ENCODE measurements at regions not wholly inside any gene's neighbourhood (a gene's known extent, or its start where the extent isn't known, plus 50 kb on each side); places are given as distances from the start of the nearest gene placed in this dataset.

GRCh38 chr3:194928831-194929577 lies 243.3 kb downstream of the FAM43A start:
- ATAC-seq (ENCODE audit: low read depth) (no peak), DNase-seq (no peak)
- Histone ChIP-seq H4K91ac (ENCODE audit: insufficient read depth, low read depth, low read length) (0 out of 2 replicates have a peak overlapping the region, but pooled peaks have one; percentile 57), H3K23ac (ENCODE audit: low read depth, low read length) (no peak overlapping the region), H2AK9ac (replicated peaks; ENCODE audit: low read depth, low read length, poor library complexity) (no peak overlapping the region), H3K79me1 (ENCODE audit: low read depth in 1 of 2, low read length in 2 of 2) (no peaks in the 10 kb centered on the region), H2BK20ac (ENCODE audit: low read depth, low read length) (no peak overlapping the region; the same call in 1 of the 2 replicates), H4K20me1 (ENCODE audit: insufficient read depth, low read length) (no peaks in the 10 kb centered on the region), H3K9me3 (ENCODE audit: control insufficient read depth, insufficient read depth, low read length) (peaks cover 3% of the 10 kb centered on the region; the same call in 1 of the 2 replicates), H3K56ac (ENCODE audit: extremely low read depth, insufficient read depth, low read length) (no peak overlapping the region), H3K18ac (ENCODE audit: low read depth, low read length) (no peak overlapping the region), H2AFZ (replicated peaks; ENCODE audit: low read length, poor library complexity) (no peak overlapping the region), H3K4me1 (ENCODE audit: control insufficient read depth, insufficient read depth, low read length) (peaks cover 17% of the 10 kb centered on the region), H4K8ac (ENCODE audit: low read depth in 2 of 2, low read length in 2 of 2) (no peak overlapping the region), H3K4me2 (ENCODE audit: low read depth, low read length) (no peak overlapping the region), H2BK120ac (ENCODE audit: low read depth, low read length) (peak overlapping the region; percentile 33; the same call in 1 of the 2 replicates), H3K9ac (ENCODE audit: low read depth, low read length) (no peak overlapping the region), H4K5ac (ENCODE audit: low read depth, low read length) (no peak overlapping the region), H3K36me3 (ENCODE audit: control insufficient read depth, insufficient read depth, low read length) (no peaks in the 10 kb centered on the region), H2BK15ac (ENCODE audit: low read depth, low read length) (no peak overlapping the region), H3K27me3 (ENCODE audit: control insufficient read depth, insufficient read depth, low read length) (no peaks in the 10 kb centered on the region; the same call in 1 of the 2 replicates), H2BK5ac (ENCODE audit: low read depth, low read length, poor library complexity, severe bottlenecking) (no peak overlapping the region), H3K27ac (ENCODE audit: insufficient read depth, low read length) (no peak overlapping the region), H3K4ac (ENCODE audit: low read depth, low read length) (0 out of 2 replicates have a peak overlapping the region, but pooled peaks have one; percentile 2), H3K4me3 (ENCODE audit: insufficient read depth, low read depth, low read length) (no peak overlapping the region), H3K14ac (replicated peaks; ENCODE audit: low read depth, low read length) (0 out of 2 replicates have a peak overlapping the region, but pooled peaks have one; percentile 70), H3K9me1 (ENCODE audit: insufficient read depth, low read length) (peaks cover 14% of the 10 kb centered on the region), H2AK5ac (ENCODE audit: low read depth, low read length) (peak overlapping the region; percentile 34)
- intact Hi-C loops (cut with micrococcal nuclease) (no loop called here), in situ Hi-C loops (cut with MboI; ENCODE audit: low sequenced_read_pairs) (no loop called here), dilution Hi-C loops (cut with HindIII; ENCODE audit: low sequenced_read_pairs, unreplicated experiment) (no loop called here)
- TF ChIP-seq FOS (IDR thresholded peaks at IDR 0.05; ENCODE audit: low read depth, low read length) (no peak), CTCF (conservative IDR thresholded peaks at IDR 0.05; ENCODE audit: low read depth, low read length) (peak; percentile 20; the same call in 1 of the 2 replicates)
- no TSS peak for BruUV-seq (replicated peaks)
- POLR2A ChIA-PET (ENCODE audit: unreplicated experiment): no interaction called here
- WGBS, 2 experiments (ENCODE audit: extremely low coverage in 2 of 2, insufficient read length in 1 of 2): 89% methylated on average over 24 of the region's 30 CpGs; no CpG with 5 or more reads in 1 of the 2 experiments
- CTCF ChIA-PET: no interaction called here

Data from IMR-90 (cell line).